Nucleus accumbens (tissue), 56 donors: ENCODE measurements at regions not wholly inside any gene's neighbourhood (a gene's known extent, or its start where the extent isn't known, plus 50 kb on each side); places are given as distances from the start of the nearest gene placed in this dataset.
A peak's percentile ranks its signal among the peaks of the same experiment; 100 is the strongest.

Experiments
- DNase-seq, 56 donors: peaks; one replicate each; lab custom pipeline; 2025; lab: John Stamatoyannopoulos, UW

DNA sequence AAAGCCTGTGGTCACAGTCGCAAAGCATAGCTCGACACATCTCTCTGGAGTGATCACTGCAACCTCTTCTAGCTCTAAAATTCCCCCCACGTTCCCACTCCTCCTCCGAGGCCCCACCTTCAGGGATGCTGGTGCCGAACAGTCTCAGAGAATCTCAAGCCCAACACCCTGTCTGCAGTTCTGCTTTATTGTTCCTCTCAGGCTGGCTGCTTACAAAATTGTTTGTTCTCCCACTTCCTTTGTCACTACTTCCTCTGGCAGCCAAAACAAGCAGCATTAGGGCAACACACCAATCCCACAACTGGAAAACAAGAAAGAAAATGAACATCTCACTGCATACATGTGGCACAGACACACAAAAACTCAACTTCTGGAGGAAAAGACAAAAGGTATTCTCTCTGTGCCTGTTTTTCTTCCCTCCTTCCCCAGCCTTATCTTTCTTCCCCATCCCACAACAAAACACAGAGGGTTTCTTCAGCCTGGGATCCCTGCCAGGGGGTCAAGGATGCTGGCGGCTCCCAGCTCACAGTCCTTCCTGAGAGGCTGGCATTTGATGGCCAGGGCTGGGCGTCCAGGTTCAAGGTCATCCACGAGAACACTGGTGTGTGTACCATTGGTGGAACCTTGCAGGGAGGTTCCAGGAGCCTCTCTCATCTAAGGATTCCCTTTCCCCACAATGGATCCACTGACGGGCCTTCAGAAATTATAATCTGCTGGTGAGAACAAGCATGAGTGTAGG is 108.4 kb downstream of the TMCO5A start:
- DNase-seq = peak in 16 of 56 donors; percentile 1 to 28 (median 5)

DNA sequence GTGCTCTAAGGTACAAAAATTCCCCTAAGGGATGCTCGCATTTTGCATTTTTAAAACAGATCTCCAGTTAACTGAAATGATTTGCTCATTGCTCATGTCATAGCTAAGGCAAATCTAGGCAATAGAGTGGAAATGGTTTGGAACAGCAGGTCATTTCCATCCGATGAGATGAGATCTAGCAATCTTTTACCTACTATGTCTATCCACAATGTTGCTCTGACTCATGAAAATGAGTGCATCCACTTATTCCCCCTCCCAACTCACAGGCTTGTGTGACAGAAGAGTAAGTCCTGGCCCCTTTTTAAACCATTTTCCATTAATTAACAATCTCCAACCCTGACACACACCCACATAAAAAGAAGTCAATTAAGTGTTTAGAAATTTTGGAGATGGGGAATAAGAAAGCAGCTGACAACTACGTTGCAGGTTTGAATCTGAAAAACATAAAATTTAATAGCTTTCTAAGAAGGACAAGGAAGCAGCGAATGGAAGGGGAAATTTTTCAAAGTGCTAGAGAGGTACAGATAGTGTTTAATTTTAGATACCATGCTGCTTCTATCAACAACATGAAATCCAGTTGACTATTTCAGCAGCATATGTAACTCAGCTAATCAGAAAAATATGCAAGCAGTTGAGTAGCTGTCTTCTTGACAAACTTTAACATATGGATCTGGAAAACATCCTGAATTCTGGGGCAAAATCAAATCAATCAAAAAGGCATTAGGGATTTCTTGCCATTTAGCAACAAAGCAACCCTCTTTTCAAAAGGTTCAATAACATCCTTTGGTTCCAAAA is 112.0 kb downstream of the TMCO5A start:
- DNase-seq = no peak

DNA sequence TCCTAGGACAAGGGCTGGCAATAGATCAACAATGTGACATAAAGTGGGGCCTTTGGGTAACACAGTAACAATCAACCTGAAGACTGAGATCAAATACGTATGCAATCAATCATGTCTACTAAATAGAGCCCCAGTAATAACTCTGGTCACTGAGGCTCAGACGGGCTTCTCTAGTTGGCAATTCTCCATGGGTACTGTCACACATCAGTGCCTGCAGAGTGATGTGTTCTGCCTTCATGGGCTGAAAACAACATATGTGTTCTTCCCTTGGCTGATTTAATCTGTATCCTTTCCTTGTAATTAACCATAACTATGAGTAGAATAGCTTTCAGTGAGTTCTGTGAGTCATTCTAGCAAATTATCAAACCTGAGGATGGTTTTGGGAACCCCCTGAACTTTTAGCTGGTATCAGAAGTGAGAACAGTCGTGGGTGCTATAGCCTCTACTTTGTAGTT is 113.6 kb downstream of the TMCO5A start:
- DNase-seq = no peak

DNA sequence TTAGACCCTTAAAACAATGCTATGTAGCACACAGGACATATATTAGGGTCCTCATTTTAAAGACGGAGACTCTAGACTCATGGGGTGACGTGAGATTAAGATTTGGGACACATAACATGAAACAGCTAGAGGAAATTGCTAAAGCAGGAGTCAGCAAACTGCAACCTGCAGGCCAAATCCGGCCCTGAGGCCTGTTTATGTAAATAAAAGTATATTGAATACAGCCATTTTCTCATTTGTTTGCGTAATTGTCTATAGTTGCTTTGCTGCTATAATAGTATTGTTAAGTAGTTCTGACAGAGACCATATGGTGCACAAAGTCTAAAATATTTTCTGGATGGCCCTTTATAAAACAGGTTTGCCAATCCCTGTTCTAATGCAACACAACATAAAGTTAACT is 115.5 kb downstream of the TMCO5A start:
- DNase-seq = no peak

DNA sequence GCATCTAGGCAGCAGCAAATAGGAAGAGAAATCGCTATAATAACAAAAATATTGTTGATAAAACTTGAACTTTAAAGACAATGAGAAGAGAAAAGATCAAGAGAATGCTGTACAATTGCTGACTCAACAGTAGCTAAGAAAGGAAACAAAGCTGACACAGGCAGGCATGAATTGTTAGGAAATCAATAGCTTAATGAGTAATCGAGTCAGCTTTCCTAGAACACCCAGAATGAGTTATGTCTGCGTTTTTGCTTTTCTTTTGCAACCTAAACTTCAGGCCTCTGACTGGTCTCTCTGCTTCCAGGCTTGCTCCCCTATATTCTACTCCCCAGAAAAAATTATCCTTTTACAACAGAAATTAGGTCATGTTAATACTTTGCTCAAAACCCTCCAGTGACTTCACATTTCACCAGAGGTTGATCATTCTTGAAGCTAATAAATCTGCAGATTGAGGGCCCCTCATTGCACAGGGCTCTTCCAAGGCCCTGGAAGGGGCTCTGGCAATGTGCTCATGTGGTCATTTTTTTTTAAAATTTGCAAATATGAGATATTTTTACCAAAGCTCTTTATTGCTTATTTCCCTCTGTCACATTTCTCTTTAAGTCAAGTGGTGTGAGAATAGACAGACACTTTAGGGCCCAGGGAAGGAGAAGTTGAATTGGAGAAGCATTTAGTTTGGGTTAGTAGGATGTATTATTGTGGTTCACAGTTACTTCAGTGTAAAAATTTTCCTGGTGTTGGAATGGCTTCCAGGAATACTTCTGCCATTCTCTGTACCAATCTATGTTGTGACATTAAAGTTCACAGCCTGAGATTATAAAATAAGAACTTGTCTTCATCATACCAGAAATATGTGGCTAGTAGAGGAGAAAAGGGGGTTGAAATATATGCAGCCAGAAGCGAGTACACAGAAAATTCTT is 116.3 kb downstream of the TMCO5A start:
- no peak for DNase-seq

DNA sequence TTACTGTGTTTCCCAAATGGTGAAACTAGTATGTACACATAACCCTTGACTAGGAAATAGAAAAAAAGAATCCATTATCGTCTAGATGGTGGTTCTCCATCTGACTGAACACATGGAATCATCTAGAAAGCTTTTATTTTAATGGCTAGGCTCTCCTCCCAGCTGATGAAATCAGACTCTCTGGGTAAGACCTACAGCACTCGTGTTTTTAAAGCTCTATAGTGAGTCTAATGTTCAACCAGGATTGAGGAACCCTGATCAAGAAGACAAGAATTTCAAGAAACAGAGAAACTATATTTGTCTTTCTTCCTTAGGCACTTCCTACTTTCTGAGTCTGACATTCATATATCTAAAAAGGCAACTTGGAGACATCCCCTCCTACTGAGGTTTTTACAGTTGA is 118.8 kb downstream of the TMCO5A start:
- no peak for DNase-seq

DNA sequence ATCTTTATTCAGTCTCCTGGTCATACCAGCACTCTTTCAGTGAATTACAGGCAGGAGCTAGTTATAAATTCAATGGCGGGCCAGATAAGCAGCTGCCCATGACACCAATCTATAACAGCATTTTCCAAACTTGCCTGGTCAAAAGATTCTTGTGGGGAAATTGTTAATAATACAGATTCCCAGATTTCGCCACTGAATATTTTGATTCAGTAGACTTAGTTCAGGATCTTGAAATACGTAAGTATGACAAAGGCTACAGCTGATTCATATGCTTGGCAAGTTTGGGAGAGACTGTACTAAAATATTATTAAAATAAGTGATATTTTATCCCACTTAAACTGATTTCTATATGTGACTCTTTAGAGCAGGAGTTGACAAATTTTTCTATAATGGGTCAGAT is 119.3 kb downstream of the TMCO5A start:
- DNase-seq = no peak

DNA sequence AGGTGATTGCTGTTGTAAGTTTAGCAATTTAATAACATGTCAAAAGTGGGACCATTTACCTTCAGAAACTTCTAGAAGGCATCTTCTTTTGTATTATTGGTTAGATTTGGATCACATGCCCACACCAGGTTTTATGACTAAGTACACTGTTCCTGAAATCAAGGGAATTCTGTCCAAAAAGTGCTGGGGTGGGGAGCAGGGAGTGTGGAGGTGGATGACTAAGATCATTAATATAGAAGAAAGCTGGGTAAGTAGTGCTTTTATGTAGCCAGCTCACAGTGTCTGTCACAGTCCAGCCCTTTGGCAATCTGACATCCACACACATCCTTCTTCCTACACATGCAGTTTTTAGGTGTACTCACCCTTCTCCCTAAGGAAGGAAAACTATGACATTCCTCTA is 120.0 kb downstream of the TMCO5A start:
- no peak for DNase-seq

DNA sequence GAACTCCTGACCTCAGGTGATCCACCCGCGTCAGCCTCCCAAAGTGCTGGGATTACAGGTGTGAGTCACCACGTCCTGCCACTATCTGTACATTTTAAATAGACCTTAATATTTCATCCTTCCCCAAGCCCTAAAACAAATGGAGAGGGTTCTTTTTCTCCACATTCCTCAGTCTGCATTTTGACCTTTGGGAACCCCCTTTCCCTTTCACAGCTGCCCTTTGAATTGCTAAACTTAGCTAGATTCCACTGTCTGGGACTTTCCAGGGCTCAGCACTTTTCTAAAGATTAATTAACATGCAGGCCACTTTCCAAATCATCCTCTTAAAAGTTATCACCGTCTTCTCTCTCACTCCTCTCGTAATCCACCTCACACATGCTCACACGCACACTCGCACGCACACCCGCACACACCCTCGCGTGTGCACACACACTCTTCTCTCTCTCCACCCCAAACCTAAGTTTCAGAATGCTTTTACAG is 124.2 kb downstream of the TMCO5A start:
- DNase-seq = no peak

DNA sequence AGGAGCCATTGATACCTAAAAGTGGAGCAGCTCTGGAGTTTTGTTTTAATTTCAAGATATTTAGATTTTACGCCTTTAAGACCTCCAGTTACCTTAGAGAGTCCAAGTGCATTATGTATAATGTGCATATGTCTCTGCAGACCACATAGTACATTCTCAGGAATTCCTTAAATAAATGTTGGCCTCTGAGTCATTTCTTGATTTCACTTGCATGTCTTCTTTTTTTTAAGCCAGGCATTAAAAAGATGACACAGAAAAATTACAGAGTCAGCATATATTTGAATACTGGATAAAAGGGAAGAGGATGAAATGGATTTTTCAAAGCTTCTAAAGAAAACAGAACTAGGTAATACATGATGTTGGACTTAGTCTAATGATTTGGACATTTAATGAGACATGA is 125.2 kb downstream of the TMCO5A start:
- DNase-seq = no peak

DNA sequence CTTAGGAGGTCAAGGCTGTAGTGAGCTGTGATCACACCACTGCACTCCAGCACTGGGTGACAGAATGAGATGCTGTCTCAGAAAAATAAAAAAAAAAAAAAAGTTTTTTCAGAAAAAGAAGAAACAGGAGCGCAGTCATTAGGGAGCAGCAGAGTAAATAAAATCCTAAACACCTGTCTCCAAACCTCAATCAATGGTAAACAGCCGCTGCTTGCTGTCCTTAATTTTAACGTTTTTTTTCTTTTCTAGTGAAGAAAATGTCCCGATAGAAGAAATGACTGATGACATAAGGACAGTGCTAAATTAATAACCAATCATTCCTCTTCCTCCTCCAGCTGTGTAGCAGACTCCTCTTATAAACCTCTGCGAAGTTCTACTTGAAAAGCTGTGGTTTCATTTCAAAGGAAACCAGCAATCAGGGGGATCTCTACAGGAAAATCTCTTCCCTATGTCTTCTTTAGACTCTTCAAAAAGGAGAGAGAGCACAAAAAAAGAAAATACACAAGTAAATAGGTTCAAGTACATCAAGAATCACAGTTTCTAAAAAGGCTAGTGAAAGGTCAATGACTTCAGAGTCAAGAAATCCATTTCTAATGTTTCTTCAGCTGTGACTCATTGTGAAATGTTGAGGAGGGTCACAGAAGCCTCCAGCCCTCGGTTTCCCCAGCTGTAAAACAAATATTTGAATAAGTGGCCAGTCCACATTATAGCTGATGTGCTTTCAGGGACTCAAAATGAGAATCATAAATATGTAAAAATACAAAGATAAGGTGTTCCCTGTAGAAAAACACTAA is 127.6 kb downstream of the TMCO5A start:
- no peak for DNase-seq

DNA sequence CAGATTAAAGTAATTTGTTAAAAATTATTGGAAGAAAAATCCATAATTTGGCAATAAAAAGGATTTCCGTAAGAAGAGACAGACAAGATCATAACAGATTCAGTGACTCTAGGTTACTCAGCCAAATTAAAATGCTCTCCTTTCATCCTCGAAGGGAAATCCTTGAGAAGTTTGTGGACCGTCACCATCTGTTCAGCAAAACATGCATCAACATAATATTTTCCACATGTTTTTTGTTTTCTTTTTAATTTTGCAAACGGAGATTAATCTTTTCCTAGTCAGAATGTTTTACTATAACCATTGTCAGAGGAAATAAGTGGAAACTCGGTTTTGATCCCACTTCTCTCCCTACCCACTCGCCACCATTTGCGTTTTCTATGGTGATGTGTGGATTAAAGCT is 128.3 kb downstream of the TMCO5A start:
- no peak for DNase-seq

DNA sequence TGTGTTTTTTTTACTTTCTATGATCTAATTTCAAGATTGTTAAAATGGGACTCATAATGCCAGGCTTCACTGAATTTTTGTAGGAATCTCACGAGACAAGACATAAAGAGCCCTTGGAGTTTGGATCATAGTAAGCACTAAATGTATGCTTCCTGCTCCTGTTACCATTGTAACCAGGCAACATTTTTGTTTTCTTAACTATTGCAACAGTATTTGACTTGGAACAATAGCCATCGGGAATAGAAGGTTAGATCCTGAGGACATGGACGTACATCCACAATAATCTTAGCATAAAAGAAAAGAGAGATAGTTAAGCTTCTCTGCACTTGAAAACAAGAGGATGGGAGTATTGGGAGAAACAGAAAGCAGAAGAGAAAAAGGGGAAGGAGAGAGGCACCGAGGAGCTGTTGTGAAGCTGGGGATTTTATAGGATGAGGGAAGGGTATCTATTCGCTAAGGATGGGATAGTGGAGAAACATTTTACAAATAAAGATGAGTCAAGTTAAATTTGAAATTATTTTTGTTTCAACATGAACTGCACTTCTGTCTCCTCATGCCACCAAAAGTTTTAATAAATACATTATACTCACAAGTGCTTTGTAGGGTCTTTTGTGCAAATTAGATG is 131.4 kb downstream of the TMCO5A start:
- DNase-seq = no peak

DNA sequence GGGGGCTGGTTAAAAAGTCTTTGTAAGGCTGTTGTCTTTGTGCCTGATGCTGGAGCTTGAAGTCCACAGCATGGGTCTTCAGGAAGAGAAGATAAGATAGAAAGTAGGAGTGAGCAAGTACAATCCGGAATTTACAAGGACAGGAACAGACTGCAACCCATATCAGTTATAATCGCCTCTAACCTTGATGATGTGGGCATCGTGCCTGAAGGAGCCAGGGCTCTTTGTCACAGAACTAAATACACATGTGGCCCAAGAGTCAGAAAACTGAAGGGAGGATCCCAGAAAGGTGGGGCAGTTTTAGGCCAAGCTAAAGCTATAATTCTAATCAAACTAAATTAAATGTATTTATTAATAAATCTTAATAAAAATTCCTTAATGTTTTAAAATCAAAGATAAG is 132.2 kb downstream of the TMCO5A start:
- DNase-seq = no peak

DNA sequence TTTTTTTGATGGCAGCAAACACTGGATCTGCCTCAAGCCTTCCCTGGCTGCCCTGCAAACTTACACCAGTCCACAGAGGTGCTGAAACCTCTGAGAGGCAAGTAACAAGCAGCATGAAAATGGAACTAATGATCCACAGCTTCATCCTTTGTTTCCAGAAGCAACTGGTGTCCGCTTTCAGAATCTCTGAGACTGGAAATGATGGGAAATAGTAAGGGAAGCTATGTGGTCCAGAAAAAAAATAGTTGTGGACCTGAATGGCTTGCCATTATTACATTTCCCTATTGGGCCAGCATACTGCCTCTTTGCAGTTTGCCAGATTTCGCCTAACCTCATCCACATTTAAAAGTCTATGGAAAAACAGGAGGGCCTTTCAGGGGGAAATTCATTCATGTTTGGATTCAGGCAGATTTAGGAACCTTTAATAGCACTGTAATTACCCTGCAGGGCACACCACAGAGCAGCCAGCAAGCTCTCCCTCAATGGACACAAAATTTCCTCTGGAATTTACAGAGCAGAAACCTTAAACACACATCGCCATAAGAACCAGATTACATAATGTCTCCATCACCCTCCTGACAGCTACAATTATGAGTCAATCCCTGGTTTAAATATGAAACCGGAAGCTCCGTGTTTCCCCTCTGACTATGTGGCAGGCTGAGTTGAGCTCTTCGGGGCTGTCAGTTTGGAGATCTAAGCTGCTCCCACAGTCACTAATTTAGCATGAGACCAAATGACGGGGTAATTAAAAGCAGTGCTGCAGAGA is 134.4 kb downstream of the TMCO5A start:
- peak in 25 of 56 donors; percentile 5 to 46 (median 27) for DNase-seq

DNA sequence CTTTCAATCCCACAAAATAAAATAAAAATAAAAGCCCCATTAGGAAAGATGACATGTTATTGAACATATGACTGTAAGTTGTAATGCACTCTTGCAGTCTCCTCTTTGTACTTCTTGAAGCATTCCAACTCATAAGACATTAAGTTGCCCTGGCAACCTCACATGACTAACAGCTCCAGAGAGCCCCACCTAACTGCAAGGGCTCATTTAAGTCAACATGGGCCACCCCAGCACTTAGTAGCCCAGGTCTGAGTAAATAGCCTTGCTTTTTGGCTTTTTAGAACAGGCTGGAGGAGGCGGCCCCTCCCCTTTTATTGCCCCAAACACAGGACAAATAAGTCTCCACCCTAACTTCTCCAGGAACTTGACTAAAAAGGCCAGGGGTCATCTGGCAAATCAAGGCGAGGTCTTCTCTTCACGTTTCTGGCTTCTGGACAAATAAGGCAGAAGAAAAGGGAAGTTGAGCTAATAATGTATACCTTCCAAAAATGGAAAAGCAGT is 135.1 kb downstream of the TMCO5A start:
- peak in 10 of 56 donors; percentile 2 to 40 (median 12) for DNase-seq

DNA sequence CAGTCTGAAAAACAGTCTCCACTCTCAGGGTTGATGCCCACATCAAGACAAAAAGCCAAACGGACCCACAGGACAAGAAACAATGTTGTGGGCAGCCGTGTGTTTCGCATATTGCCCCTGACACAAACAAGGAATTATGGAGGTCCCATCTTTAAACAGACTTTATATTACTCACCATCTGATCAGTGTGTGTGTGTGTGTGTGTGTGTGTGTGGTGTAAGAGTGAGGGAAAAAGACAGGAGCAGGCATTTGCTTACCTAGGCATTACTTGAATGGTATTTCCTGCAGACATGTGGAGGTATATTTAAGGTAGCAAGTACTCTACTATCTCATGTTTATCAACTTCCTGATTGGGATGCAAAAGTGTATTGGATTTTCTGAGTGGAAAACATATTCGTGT is 136.3 kb downstream of the TMCO5A start:
- no peak for DNase-seq

DNA sequence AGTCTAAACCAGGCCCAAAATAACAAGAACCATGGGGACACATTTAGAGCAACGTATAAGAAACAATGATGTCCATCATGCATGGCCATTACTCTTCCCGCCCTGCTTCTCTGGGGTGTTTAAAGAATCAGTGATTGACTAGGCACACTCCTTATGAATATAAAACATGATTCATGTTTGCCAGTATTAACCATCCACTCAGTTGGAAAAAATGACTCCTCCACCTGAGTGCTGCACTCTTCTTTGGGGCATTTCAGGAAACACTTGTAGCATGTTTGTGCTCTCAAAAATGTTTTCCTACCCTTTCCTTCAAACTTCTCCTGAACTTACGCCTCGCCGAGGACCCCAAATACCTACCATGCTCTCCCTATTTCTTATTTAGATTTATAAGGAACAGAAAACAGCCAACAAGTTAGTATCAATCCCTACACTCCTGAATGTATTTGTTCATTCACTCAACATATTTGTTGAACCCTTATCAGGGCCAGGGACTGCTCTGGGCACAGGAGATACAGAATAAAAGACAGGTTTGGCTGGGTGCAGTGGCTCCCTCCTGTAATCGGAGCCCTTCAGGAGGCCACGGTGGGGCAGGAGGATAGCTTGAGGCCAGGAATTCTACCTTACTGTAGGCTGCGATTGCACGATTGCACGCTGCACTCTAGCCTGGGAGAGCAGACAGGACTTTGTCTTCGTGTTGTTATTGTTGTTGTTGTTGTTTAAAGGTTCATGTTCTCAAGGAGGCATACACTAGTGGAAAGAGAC is 137.0 kb downstream of the TMCO5A start:
- DNase-seq = no peak
